Left renal cortex interstitium (tissue), 4 donors: ENCODE measurements at regions not wholly inside any gene's neighbourhood (a gene's known extent, or its start where the extent isn't known, plus 50 kb on each side); places are given as distances from the start of the nearest gene placed in this dataset.

Experiments used
- DNase-seq, 4 donors: peaks; one replicate each; pipeline ENCODE4 v3.0.0-alpha.2; 2013; ENCODE audit warnings: low read depth in 4 of 4, low spot score in 2 of 4, missing footprints in 1 of 4

DNA sequence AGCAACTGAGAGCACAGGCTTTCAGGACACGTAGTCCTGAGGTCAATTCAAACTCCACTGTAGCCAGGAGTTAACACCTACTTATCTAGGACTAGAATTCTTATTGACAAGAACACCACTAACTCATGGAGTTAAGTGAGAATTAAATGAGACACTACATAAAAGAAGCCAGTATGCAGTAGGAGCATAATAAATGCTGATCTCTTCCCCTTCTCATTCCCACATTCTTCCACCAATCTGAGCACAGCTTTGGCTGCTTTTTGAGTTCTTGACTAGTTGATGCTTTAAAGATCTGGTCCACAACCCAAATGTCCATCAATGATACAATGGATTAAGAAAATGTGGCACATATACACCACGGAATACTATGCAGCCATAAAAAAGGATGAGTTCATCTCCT lies 55.2 kb downstream of the TTC32 start:
- no peak for DNase-seq

DNA sequence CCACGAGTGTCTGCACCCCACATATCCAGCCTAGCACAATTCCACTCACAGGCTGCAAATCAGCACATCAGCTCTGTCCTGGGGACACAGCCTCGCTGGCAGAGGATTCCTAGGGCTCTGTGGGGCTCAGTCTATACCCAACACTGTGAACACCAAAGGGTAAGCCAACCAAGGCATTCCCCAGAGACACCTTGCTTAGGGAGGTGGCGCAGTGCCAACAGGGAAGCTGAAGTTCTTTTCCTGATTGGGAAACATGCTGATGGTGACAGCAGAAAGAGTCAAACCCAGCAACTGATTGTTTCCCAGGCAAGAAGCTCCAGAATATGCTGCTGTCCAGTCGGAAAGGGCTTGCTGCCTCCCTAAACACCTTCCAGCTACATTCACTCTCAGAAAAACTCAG lies 55.8 kb downstream of the TTC32 start:
- DNase-seq = no peak

- DNase-seq = no peak
Observed at GRCh38 chr2:19845323-19845920, 56.4 kb downstream of the TTC32 start.

DNA sequence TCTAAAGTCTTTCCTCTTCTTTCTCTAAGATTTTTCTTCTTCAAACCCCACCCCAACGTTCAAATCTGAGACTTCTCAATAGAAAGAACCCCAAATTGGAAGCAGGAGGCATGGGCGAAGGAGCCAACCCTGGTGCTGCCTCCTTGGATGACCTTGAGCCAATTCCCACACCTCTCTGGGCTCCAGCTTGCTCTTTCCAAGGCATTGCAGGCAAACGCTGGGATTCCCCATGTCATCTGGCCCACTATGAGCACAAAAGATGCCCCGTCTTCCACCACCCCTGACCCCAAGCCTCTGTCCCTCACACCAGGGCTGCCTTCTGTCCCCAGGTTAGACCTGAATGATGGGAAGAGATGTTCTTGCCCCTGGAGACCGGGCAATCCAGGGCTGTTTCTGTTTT lies 57.0 kb downstream of the TTC32 start:
- no peak for DNase-seq

DNA sequence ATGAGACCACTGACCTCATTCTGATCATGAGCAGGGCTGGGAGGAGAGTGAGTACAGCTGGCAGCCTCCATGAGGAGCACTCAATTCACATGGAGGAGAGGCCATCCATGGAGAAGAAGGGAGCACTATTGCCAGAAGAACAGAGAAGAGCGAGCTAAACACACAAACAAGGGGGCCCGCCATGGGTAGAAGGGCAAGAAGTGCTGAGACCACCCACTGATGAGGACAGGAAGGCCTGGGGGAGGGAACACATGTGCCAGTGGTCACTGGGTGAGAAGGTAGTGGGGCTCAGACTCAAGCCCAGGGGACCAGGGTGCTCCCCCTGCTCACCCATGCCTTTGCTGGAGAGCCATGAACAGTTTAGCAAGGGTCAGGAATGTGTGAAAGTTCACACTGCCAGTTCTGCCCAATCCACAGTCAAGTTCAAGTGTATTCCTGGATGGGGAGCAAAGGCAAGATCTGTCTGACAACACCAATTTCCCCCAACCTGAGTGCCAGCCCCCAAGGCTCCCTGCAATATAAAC lies 57.7 kb downstream of the TTC32 start:
- no peak for DNase-seq

GRCh38 chr2:19841918-19842693 lies 59.7 kb downstream of the TTC32 start:
- DNase-seq = no peak

GRCh38 chr2:19839438-19839837 lies 62.3 kb downstream of the TTC32 start:
- no peak for DNase-seq

DNA sequence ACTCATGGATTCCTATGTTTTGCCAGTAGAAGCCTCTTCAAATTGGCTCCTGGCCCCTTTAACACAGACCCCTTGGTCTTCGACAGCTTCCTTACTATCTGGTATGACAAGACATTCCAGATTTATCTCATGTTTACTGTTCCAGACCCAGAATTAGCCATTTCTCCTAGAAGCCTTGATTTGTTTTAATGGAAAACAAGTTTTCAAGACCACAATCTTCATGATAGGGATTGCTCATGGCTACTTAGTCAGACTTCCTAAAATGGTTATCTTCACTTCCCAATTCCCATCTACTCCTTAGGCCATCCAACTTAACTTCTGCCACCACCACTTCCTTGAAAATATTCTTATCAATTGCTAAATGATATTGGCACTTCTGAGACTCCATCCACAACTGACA lies 63.2 kb downstream of the TTC32 start:
- DNase-seq = no peak

DNA sequence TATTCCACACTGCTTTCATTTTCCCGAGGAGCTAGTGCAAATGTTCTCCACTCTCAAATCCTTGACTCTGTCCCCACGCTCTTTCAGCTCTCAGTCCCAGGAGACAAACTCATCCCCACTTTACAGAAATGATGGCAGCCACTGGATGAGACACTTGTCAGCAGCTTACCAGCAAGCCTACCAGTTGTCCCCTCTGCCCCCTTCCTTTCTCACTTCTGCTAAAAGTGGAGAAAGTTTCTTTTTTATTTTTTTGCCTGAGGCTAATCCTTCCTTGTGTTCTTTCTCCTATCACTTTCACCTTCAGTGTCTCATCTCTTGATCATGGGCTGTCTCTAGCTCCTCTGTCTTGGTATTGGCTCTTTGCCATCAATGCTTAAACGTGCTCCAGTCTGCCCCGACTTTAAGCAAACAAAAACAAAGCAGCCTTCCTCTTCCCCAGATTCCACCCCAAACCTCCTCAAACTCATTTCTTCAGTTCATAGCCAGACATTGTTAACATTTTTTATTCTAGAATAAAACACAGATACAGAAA lies 64.5 kb downstream of the TTC32 start:
- no peak for DNase-seq

DNA sequence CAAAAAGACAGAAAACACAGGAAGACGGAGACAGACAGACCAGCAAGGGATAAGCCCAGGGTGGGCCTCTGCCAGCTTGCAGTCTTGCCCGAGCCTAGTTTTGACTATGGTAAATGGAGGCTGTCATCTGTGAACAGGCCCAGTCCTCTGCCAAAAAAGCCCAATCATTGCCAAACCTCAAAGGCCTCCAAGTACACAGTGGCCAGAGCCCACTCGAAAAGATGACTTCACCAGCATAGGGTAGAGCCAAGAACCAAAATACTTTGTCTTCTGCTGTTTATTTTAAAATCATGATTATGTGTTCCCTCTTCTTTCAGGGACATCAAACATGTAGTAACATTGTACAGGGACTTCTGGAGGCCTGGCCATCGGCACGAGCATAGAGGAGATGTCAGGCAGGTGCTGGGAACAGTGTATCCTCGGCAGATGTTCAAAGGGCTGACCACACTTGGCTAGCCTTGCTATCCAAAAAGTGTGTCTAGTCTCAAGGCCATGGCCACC lies 66.0 kb downstream of the TTC32 start:
- DNase-seq = no peak

GRCh38 chr2:19833978-19834377 lies 67.8 kb downstream of the TTC32 start:
- no peak for DNase-seq

DNA sequence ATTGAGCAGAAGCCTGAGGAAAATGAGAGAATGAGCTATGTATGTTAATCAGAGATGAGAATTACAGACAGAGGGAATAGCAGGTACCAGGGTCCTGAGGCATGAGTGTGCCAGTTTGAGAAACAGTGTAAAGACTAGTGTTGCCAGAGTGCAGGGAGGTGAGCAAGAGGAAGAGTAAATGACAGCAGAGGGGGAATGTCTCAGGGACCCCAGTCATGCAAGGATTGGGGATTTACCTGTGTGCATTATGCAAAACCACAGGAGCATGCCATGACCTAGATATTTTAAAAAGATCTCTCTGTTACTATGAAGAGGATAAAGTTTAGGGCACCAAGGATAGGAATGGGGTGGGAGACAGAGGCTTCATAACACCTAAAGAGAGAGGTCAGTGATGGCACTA lies 72.1 kb downstream of the TTC32 start:
- DNase-seq = no peak

- no peak for DNase-seq
Observed at GRCh38 chr2:19826874-19827273, 74.9 kb downstream of the TTC32 start.

DNA sequence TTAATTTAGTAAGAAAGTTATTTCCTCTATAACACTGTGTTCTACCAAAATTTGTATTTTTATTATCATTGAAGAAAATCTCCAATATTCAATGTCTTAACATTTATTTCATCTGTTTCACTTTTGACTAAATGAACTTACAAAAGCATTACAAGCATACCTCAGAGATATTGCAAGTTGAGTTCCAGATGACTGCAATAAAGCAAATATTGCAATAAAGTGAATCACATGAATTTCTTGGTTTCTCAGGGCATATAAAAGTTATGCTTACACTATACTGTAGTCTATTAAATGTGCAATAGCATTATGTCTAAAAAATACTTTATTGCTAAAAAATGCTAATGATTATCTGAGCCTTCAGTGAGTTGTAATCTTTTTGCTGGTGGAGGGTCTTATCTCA lies 78.3 kb downstream of the TTC32 start:
- no peak for DNase-seq

DNA sequence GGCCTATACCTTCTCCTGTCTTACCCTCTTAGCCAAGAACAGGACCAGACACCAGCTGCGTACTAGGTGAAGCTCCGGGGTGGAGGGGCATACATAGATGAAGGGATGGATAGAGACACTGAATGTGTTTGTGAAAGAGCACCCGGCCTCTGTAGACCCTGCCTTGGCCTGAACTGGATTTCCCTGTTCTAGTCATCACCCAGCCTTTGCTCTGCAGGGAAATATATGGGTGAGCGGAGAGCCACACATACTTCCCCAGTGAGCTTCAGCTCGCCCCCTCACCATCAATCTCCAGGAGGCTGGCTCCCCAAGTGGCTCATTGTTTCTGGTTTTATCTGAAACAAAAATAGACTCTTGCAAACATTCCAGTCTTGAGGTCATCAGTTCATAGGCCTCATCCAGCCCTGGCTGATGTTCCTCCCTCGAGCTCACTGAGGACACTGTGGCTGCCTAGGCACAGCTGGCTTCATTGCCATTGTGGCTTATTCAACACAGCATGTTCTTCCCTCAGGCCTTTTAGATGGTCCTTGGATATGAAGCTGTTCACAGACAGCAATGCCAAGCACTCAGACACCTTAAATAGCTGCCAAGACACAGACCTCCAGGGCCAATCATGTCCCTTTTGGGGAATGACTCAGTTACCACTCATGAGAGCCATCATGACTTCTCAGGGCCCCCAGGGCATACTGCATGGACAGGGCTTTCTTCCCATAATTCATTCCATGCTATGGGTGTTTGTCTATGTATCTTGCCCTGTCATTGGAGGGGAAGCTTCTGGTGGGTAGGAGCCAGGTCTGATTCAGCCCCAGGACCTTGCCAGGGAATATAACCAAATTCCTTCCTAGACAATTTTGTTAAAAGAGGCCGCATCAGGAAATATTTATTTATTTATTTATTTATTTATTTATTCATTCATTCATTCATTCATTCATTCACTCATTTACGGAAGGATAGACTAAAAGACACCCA lies 82.4 kb downstream of the TTC32 start:
- DNase-seq = no peak

GRCh38 chr2:19818543-19818942 lies 83.2 kb downstream of the TTC32 start:
- no peak for DNase-seq

DNA sequence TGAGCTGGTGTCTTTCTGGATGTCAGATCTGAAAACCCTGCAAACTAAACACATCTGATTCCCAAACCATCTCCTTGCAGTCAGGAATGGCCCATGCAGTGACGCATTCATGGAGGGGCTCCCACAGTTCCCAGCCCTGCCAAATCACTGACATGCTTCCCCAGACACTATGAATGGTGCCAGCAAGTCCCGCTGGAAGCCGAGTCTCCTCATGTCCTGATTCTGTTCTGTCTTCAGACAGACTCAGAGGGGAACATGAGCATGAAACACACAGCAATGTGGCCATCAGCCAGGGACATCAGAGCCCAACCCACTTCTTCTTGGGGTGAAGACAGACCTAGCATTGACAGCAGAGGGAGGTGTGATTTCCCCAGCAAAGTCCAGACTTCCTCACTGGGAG lies 83.7 kb downstream of the TTC32 start:
- DNase-seq = no peak

GRCh38 chr2:19815746-19816145 lies 86.0 kb downstream of the TTC32 start:
- no peak for DNase-seq

- no peak for DNase-seq
Observed at GRCh38 chr2:19812166-19812565, 89.6 kb downstream of the TTC32 start.

DNA sequence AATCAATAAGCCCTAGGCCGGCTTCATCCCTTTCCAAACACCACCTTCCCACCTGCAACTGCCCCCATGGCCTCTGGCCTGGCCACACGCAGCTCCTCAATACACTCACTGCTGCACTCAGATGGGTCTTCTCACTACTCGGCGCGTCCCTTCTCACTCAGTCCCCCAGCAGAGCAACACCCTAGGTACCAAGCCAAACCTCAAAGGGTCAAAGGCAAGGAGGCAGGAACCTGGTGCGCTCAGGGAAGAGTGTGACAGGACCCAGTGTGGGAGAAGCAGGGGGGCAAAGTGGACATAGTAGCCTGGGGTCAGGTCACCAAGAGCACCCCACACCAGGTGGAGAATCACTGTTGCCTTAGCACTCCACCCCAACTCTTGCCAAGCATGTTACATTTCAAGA lies 90.6 kb downstream of the TTC32 start:
- DNase-seq = no peak

- no peak for DNase-seq
Observed at GRCh38 chr2:19810637-19811036, 91.1 kb downstream of the TTC32 start.
